Epithelial cell of proximal tubule (primary cell): ENCODE measurements at regions not wholly inside any gene's neighbourhood (a gene's known extent, or its start where the extent isn't known, plus 50 kb on each side); places are given as distances from the start of the nearest gene placed in this dataset.

Experiments used
- DNase-seq: peaks from one replicate; pipeline ENCODE4 v3.0.0-alpha.2; 2011; ENCODE audit warnings: low read depth
- H3K4me3 ChIP-seq: 2 replicates; pipeline ENCODE4 v1.5.1; 2011; ENCODE audit warnings: low read depth, mild to moderate bottlenecking, low read length
- TF ChIP-seq, protein P1 (sequence below): conservative IDR thresholded peaks from 2 replicates; pipeline ENCODE4 v1.5.1; 2012; ENCODE audit warnings: low read depth, mild to moderate bottlenecking, low read length

GRCh38 chr5:75952291-75952690 is 130.9 kb upstream of the SV2C start:
- TF ChIP-seq, protein P1, sequence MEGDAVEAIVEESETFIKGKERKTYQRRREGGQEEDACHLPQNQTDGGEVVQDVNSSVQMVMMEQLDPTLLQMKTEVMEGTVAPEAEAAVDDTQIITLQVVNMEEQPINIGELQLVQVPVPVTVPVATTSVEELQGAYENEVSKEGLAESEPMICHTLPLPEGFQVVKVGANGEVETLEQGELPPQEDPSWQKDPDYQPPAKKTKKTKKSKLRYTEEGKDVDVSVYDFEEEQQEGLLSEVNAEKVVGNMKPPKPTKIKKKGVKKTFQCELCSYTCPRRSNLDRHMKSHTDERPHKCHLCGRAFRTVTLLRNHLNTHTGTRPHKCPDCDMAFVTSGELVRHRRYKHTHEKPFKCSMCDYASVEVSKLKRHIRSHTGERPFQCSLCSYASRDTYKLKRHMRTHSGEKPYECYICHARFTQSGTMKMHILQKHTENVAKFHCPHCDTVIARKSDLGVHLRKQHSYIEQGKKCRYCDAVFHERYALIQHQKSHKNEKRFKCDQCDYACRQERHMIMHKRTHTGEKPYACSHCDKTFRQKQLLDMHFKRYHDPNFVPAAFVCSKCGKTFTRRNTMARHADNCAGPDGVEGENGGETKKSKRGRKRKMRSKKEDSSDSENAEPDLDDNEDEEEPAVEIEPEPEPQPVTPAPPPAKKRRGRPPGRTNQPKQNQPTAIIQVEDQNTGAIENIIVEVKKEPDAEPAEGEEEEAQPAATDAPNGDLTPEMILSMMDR: no peak
- no peak for DNase-seq
- H3K4me3 ChIP-seq: no peak overlapping the region

DNA sequence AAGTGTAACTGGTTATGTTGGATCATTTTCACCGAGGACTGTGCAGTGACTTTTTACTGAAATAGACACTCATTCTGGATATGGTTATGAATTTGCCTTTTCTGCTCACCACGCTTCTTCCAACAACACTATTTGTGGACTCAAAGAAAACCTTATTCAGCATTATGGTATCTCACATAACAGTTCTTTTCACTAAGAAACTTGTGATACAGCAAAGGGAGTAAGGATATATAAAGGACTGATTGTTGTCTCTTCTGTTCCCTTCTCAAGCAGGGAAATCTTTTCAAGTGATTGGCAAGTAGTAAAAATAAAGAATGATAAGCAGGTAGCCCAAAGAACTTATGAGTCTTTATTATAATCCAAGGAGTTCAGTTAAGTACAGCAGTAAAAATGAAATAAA is 131.5 kb upstream of the SV2C start:
- no peak for DNase-seq
- TF ChIP-seq, protein P1: no peak
- no peak overlapping the region for H3K4me3 ChIP-seq

DNA sequence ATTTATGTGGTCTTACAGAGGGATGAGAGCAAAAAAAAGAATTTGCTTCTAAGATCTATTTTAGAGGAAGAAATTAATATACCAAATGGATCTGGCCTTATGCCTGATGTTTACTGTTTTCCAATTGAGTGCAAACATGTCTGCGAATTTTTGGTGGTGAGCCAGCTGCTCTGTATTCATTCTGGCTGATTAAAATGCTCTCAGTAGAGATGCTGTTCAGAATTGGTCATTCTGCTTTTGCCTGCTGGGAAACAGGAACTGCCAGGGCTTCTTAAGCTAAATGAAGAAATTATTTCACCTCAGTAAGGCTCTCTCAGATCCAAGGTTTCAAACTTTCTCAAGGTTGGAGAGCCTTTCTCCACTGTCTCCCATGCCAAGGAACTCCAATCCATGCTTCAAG is 132.0 kb upstream of the SV2C start:
- TF ChIP-seq, protein P1: no peak
- DNase-seq: no peak
- H3K4me3 ChIP-seq: no peak overlapping the region

- TF ChIP-seq, protein P1: no peak
- no peak for DNase-seq
Measured at GRCh38 chr5:75948438-75948837, 134.7 kb upstream of the SV2C start.

DNA sequence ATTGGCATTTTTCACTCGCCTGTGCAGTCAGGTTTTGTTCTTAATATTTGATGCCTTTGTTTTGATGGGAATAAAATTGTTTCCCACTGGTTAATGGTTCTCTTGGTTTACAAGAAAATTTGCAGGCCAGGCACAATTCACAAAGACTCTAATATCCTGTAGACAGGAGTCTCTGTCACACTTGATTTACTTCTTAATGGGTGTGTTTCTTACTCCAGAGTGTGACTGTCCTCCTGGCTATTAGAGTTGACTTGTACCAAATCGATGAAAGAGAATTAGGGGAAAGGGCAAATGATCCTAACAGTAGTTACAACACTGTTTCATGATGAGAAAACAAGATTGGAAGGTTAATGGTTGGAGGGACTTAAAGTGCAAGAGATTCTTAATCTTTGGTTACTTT is 142.8 kb upstream of the SV2C start:
- no peak overlapping the region for H3K4me3 ChIP-seq
- TF ChIP-seq, protein P1: no peak
- DNase-seq: no peak

More at GRCh38 chr5:75948438-75948837, 134.7 kb upstream of the SV2C start:
- H3K4me3 ChIP-seq: no peak overlapping the region

- TF ChIP-seq, protein P1: no peak
- no peak for DNase-seq
- no peak overlapping the region for H3K4me3 ChIP-seq
Measured at GRCh38 chr5:75935572-75935971, 147.6 kb upstream of the SV2C start.

DNA sequence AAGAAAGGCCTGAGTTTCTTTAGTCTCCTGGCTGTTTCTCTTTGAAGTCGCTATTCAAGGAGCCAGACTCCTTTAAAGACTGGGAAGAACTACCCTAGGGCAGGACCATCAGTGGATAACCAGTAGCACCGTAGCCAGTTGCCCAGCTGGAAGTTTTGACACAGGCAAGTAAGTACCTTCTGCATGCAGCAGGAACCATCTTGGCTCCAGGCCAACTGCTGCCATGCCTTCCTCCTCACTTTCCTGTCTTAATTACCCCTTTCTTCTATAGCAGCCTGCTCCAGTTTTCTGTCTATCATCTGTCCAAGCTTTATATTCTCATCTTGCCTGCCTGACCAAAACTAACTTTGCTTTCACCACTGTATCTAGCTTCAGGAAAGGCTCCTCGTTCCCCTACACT is 149.7 kb upstream of the SV2C start:
- H3K4me3 ChIP-seq: no peak overlapping the region
- DNase-seq: no peak
- TF ChIP-seq, protein P1: no peak
